ENCODE measurements at regions not wholly inside any gene's neighbourhood (a gene's known extent, or its start where the extent isn't known, plus 50 kb on each side); places are given as distances from the start of the nearest gene placed in this dataset.

- POLR2A ChIA-PET, result no interaction called here
- no peaks in the 10 kb centered on the region for H3K4me1 ChIP-seq (ENCODE audit: insufficient read depth, low read length)
- H3K36me3 ChIP-seq (replicated peaks in 1 of 2; ENCODE audit: control insufficient read depth in 1 of 2, insufficient read depth in 2 of 2, low read length in 2 of 2), result no peaks in the 10 kb centered on the region
- H3K27ac ChIP-seq (ENCODE audit: extremely low read length, insufficient read depth, low read length), result no peak overlapping the region
- intact Hi-C loops (cut with micrococcal nuclease; ENCODE audit: unreplicated experiment), result no loop called here
- no peak overlapping the region for H3K4me3 ChIP-seq (replicated peaks in 1 of 3; ENCODE audit: insufficient read depth in 1 of 3, low read depth in 2 of 3, low read length in 3 of 3)
- ATAC-seq, result no peak
- CTCF ChIA-PET (ENCODE audit: low intra/inter-chr PET ratio, low total read pairs), result no interaction called here
- in situ Hi-C loops (cut with HindIII; ENCODE audit: extremely low pct_ligation_motif_present, low pct_unique_long_range_greater_than_20kb), result no loop called here
- no peaks in the 10 kb centered on the region; a peak in 2 of 5 replicates for H3K27me3 ChIP-seq (ENCODE audit: control insufficient read depth in 1 of 2, insufficient read depth in 2 of 2, low read length in 2 of 2)
- H2AFZ ChIP-seq (ENCODE audit: low read length), result no peak overlapping the region
- no TSS peak for BruUV-seq (replicated peaks)
- no peaks in the 10 kb centered on the region for H3K79me2 ChIP-seq (ENCODE audit: insufficient read depth, low read length)
- H3K4me2 ChIP-seq (ENCODE audit: low read depth, low read length), result no peak overlapping the region
- H3K9ac ChIP-seq (ENCODE audit: insufficient read depth, low read depth, low read length), result no peak overlapping the region
- DNase-seq (ENCODE audit: low spot score), result no peak
- H4K20me1 ChIP-seq (ENCODE audit: insufficient read depth, low read length), result no peaks in the 10 kb centered on the region
- no peak for FAIRE-seq
- TF ChIP-seq ZNF558 (CRISPR knock-in tag; IDR thresholded peaks at IDR 0.05; ENCODE audit: borderline replicate concordance) (no peak), MLXIP (CRISPR knock-in tag; IDR thresholded peaks at IDR 0.05; ENCODE audit: borderline replicate concordance) (no peak), ZNF773 (CRISPR knock-in tag; IDR thresholded peaks at IDR 0.05; ENCODE audit: borderline replicate concordance) (no peak), HHEX (CRISPR knock-in tag; IDR thresholded peaks at IDR 0.05) (no peak), ZC3H4 (CRISPR knock-in tag; IDR thresholded peaks at IDR 0.05; ENCODE audit: borderline replicate concordance) (no peak), TOE1 (CRISPR knock-in tag; IDR thresholded peaks at IDR 0.05) (no peak), ZBTB7B (CRISPR knock-in tag; IDR thresholded peaks at IDR 0.05) (no peak), ZFP36L2 (CRISPR knock-in tag; IDR thresholded peaks at IDR 0.05) (no peak), MED13 (CRISPR knock-in tag; IDR thresholded peaks at IDR 0.05) (no peak), GMEB2 (CRISPR knock-in tag; IDR thresholded peaks at IDR 0.05; ENCODE audit: low read depth) (no peak), DZIP1 (CRISPR knock-in tag; IDR thresholded peaks at IDR 0.05) (no peak), XRCC5 (optimal IDR thresholded peaks at IDR 0.05; ENCODE audit: low read length) (no peak), ZNF619 (CRISPR knock-in tag; IDR thresholded peaks at IDR 0.05) (no peak), KLF11 (CRISPR knock-in tag; IDR thresholded peaks at IDR 0.05) (no peak)
- H3K9me3 ChIP-seq (ENCODE audit: low read length), result no peaks in the 10 kb centered on the region
These were observed 590.2 kb upstream of the B3GAT1 start for GRCh38 chr11:135002236-135002635.
